GM12878 (cell line): ENCODE measurements at regions not wholly inside any gene's neighbourhood (a gene's known extent, or its start where the extent isn't known, plus 50 kb on each side); places are given as distances from the start of the nearest gene placed in this dataset.

Experiments used
- ATAC-seq: fragments of 200-7000 bp; cut with Tn5 transposase; 3 replicates; pipeline ENCODE4 v1.9.1; 2020; ENCODE audit warnings: mild to moderate bottlenecking, moderate library complexity
- BruUV-seq: library from RNA; stranded (reverse); fragments of 400-500 nt; replicated peaks from 2 replicates; lab custom pipeline; 2021; lab: Mats Ljungman, UMichigan
- CTCF ChIA-PET: fragments of 300-600 bp; sonication (Branson Sonifier 250); formaldehyde crosslinking; extraction: SDS; loops from one replicate; lab custom pipeline; 2021; ENCODE audit warnings: inconsistent platforms; lab: Yijun Ruan, JAX
- POLR2A ChIA-PET: fragments of 350-600 bp; formaldehyde crosslinking; extraction: SDS; loops from one replicate; lab custom pipeline; 2021; ENCODE audit warnings: inconsistent platforms; lab: Charles Lee
- RAD21 ChIA-PET: fragments of 300-600 bp; sonication (Branson Sonifier 250); formaldehyde crosslinking; loops from one replicate; lab custom pipeline; 2023; ENCODE audit warnings: antibody characterized with exemption; ENCODE audit not compliant: unreplicated experiment; lab: Charles Lee
- SMC1A ChIA-PET: fragments of 300-600 bp; sonication (Branson Sonifier 250); formaldehyde crosslinking; loops from one replicate; lab custom pipeline; 2023; ENCODE audit not compliant: unreplicated experiment, uncharacterized antibody; lab: Charles Lee
- DNase-seq: peaks from one replicate; pipeline ENCODE4 v3.0.0-alpha.2; 2011; ENCODE audit warnings: low read depth, low spot score
- FAIRE-seq: peaks from 3 replicates; lab custom pipeline; 2011; peaks lifted over from hg19 to GRCh38; lab: Jason Lieb, UNC
- H2AFZ ChIP-seq: 2 replicates; pipeline ENCODE4 v1.6.0; 2011; ENCODE audit warnings: low read depth, low read length, control low read depth; ENCODE audit not compliant: control insufficient read depth
- H3K27ac ChIP-seq: 2 replicates; pipeline ENCODE4 v1.5.1; 2011; ENCODE audit warnings: control low read depth; ENCODE audit not compliant: control insufficient read depth, insufficient read depth
- H3K27me3 ChIP-seq, 2 experiments: replicated peaks in 1 of 2; 2 replicates each; pipeline versions ENCODE4 v1.6.0 to v1.6.1; 2011; ENCODE audit warnings: low read length in 1 of 2; ENCODE audit not compliant: control insufficient read depth in 2 of 2, insufficient read depth in 2 of 2
- H3K36me3 ChIP-seq, 2 experiments: 2 replicates each; pipeline ENCODE4 v1.5.1; 2011; ENCODE audit warnings: low read length in 1 of 2; ENCODE audit not compliant: control insufficient read depth in 2 of 2, insufficient read depth in 2 of 2
- H3K4me1 ChIP-seq: 2 replicates; pipeline ENCODE4 v1.6.1; 2011; ENCODE audit warnings: mild to moderate bottlenecking, low read length, moderate library complexity, mixed read lengths; ENCODE audit not compliant: control insufficient read depth, insufficient read depth
- H3K4me2 ChIP-seq: 2 replicates; pipeline ENCODE4 v1.6.0; 2011; ENCODE audit warnings: control low read depth; ENCODE audit not compliant: control insufficient read depth, insufficient read depth
- H3K4me3 ChIP-seq: fragments of 200-600 bp; sonication (generic); 2 replicates; pipeline ENCODE4 v1.5.1; 2016
- H3K79me2 ChIP-seq: 2 replicates; pipeline ENCODE4 v1.6.0; 2011; ENCODE audit warnings: low read length; ENCODE audit not compliant: control insufficient read depth, insufficient read depth
- H3K9ac ChIP-seq: 2 replicates; pipeline ENCODE4 v1.8.0; 2011; ENCODE audit warnings: low read length, control low read depth, mixed read lengths; ENCODE audit not compliant: control insufficient read depth, insufficient read depth
- H3K9me3 ChIP-seq: replicated peaks from 3 replicates; pipeline ENCODE4 v1.5.1; 2011; ENCODE audit warnings: mild to moderate bottlenecking, low read length; ENCODE audit not compliant: control insufficient read depth, insufficient read depth
- H4K20me1 ChIP-seq: 2 replicates; pipeline ENCODE4 v1.6.0; 2011; ENCODE audit not compliant: control insufficient read depth, insufficient read depth
- CBX3 ChIP-seq: fragments of 200-600 bp; sonication (generic); IDR thresholded peaks from 2 replicates; pipeline ENCODE4 v1.6.1; 2016; ENCODE audit warnings: low read depth, borderline replicate concordance
- FOS ChIP-seq: IDR thresholded peaks from 3 replicates; pipeline ENCODE4 v1.6.1; 2011; ENCODE audit warnings: borderline replicate concordance; ENCODE audit not compliant: insufficient read length; ENCODE audit errors: extremely low read depth
- GATAD2B ChIP-seq: fragments of 450-650 bp; conservative IDR thresholded peaks from 2 replicates; pipeline ENCODE4 v1.6.1; 2017; ENCODE audit warnings: low read depth, mild to moderate bottlenecking, moderate library complexity
- HCFC1 ChIP-seq: fragments of 150-350 bp; IDR thresholded peaks from 2 replicates; pipeline ENCODE4 v1.6.1; 2014; ENCODE audit warnings: low read length
- JUNB ChIP-seq: IDR thresholded peaks from 2 replicates; pipeline ENCODE4 v1.6.1; 2016; ENCODE audit warnings: antibody characterized with exemption, mild to moderate bottlenecking
- KLF5 ChIP-seq: fragments of 450-650 bp; IDR thresholded peaks from 2 replicates; pipeline ENCODE4 v1.6.1; 2014; ENCODE audit warnings: mild to moderate bottlenecking; ENCODE audit not compliant: partially characterized antibody
- NFYB ChIP-seq: IDR thresholded peaks from 2 replicates; pipeline ENCODE4 v1.6.1; 2011; ENCODE audit warnings: low read depth, mild to moderate bottlenecking, low read length, improper control_type of control experiment, moderate library complexity; ENCODE audit not compliant: insufficient read depth
- NR2C2 ChIP-seq: IDR thresholded peaks from 2 replicates; pipeline ENCODE4 v1.6.1; 2011; ENCODE audit warnings: borderline replicate concordance, low read depth; ENCODE audit not compliant: control insufficient read depth, insufficient read length
- RELB ChIP-seq: fragments of 450-650 bp; IDR thresholded peaks from 2 replicates; pipeline ENCODE4 v1.6.1; 2017; ENCODE audit warnings: low read depth, mild to moderate bottlenecking, moderate library complexity
- SIX5 ChIP-seq: IDR thresholded peaks from 2 replicates; pipeline ENCODE4 v1.6.1; 2011; ENCODE audit warnings: mild to moderate bottlenecking, low read depth, low read length, moderate library complexity; ENCODE audit not compliant: severe bottlenecking
- SREBF2 ChIP-seq: IDR thresholded peaks from 2 replicates; pipeline ENCODE4 v1.6.1; 2012; ENCODE audit warnings: mild to moderate bottlenecking, low read length
- SRF ChIP-seq, 2 experiments: IDR thresholded peaks; 2 replicates each; pipeline ENCODE4 v1.6.1; 2011; ENCODE audit warnings: low read depth in 2 of 2, low read length in 2 of 2, mild to moderate bottlenecking in 1 of 2, moderate library complexity in 1 of 2
- SUPT20H ChIP-seq: IDR thresholded peaks from 2 replicates; pipeline ENCODE4 v1.6.1; 2011; ENCODE audit warnings: low read depth, mild to moderate bottlenecking, low read length, moderate library complexity, borderline replicate concordance; ENCODE audit not compliant: control insufficient read depth
- TCF3 ChIP-seq: IDR thresholded peaks from 2 replicates; pipeline ENCODE4 v1.6.1; 2012; ENCODE audit warnings: low read depth, mild to moderate bottlenecking, low read length, borderline replicate concordance; ENCODE audit not compliant: insufficient read depth
- WRNIP1 ChIP-seq: IDR thresholded peaks from 2 replicates; pipeline ENCODE4 v1.6.1; 2011; ENCODE audit warnings: low read depth, low read length, improper control_type of control experiment, borderline replicate concordance
- ZNF384 ChIP-seq: IDR thresholded peaks from 2 replicates; pipeline ENCODE4 v1.6.1; 2012; ENCODE audit warnings: low read depth, mild to moderate bottlenecking, low read length, improper control_type of control experiment, borderline replicate concordance
- WGBS: methylation state at CpG from one replicate; pipeline ENCODE4 v1.1.6; 2016; ENCODE audit warnings: low lambda C conversion rate; ENCODE audit not compliant: insufficient replicate concordance, insufficient coverage; ENCODE audit errors: missing lambda C conversion rate; 5-methylcytosine and 5-hydroxymethylcytosine counted together
- in situ Hi-C: fragments of 300-500 bp; cut with MboI; formaldehyde crosslinking; loops from 9 replicates; pipeline ENCODE4 v1.14.3; 2018; ENCODE audit warnings: mixed read lengths
- intact Hi-C: fragments of 100-400 bp; cut with micrococcal nuclease; formaldehyde crosslinking; loops from one replicate; pipeline ENCODE4 v1.14.2; 2022; ENCODE audit not compliant: unreplicated experiment
- TF ChIP-seq, protein P1 (sequence below): fragments of 450-650 bp; formaldehyde crosslinking; IDR thresholded peaks from 2 replicates; pipeline ENCODE4 v1.4.0; 2020; ENCODE audit warnings: mild to moderate bottlenecking, moderate library complexity

- SMC1A ChIA-PET: interaction anchor here (0.6 to 1.6 kb wide), 5 partner anchors 28 to 549 kb away, joined by 3 to 4 read pairs (median 3); no protein-coding TSS in a partner anchor
- 9% methylated on average over 5 of the region's 5 CpGs for WGBS
- FAIRE-seq (no peak), DNase-seq (no peak), ATAC-seq (no peak)
- Histone ChIP-seq H3K27me3 (no peaks in the 10 kb centered on the region), H4K20me1 (no peaks in the 10 kb centered on the region), H3K27ac (no peak overlapping the region), H3K9me3 (no peaks in the 10 kb centered on the region), H3K4me2 (no peak overlapping the region), H3K9ac (no peak overlapping the region), H2AFZ (no peak overlapping the region), H3K4me3 (no peak overlapping the region), H3K4me1 (no peaks in the 10 kb centered on the region), H3K79me2 (no peaks in the 10 kb centered on the region), H3K36me3 (no peaks in the 10 kb centered on the region)
- in situ Hi-C loops (no loop called here), intact Hi-C loops (no loop called here)
- POLR2A ChIA-PET: no interaction called here
- no TSS peak for BruUV-seq
- RAD21 ChIA-PET: no interaction called here
- CTCF ChIA-PET: interaction anchor here (0.5 to 1.8 kb wide), 5 partner anchors 16 to 668 kb away, joined by 3 to 10 read pairs (median 3); no protein-coding TSS in a partner anchor
- TF ChIP-seq TCF3: no peak
- no peak for TF ChIP-seq GATAD2B
- no peak for TF ChIP-seq HCFC1
- TF ChIP-seq SREBF2: no peak
- TF ChIP-seq SIX5: no peak
- no peak for TF ChIP-seq KLF5
- TF ChIP-seq, protein P1, sequence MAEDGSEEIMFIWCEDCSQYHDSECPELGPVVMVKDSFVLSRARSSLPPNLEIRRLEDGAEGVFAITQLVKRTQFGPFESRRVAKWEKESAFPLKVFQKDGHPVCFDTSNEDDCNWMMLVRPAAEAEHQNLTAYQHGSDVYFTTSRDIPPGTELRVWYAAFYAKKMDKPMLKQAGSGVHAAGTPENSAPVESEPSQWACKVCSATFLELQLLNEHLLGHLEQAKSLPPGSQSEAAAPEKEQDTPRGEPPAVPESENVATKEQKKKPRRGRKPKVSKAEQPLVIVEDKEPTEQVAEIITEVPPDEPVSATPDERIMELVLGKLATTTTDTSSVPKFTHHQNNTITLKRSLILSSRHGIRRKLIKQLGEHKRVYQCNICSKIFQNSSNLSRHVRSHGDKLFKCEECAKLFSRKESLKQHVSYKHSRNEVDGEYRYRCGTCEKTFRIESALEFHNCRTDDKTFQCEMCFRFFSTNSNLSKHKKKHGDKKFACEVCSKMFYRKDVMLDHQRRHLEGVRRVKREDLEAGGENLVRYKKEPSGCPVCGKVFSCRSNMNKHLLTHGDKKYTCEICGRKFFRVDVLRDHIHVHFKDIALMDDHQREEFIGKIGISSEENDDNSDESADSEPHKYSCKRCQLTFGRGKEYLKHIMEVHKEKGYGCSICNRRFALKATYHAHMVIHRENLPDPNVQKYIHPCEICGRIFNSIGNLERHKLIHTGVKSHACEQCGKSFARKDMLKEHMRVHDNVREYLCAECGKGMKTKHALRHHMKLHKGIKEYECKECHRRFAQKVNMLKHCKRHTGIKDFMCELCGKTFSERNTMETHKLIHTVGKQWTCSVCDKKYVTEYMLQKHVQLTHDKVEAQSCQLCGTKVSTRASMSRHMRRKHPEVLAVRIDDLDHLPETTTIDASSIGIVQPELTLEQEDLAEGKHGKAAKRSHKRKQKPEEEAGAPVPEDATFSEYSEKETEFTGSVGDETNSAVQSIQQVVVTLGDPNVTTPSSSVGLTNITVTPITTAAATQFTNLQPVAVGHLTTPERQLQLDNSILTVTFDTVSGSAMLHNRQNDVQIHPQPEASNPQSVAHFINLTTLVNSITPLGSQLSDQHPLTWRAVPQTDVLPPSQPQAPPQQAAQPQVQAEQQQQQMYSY (CRISPR knock-in tag): no peak
- no peak for TF ChIP-seq ZNF384
- no peak for TF ChIP-seq RELB
- no peak for TF ChIP-seq JUNB
- no peak for TF ChIP-seq SUPT20H
- TF ChIP-seq NR2C2: no peak
- TF ChIP-seq SRF (IDR thresholded peaks at IDR 0.05; ENCODE audit: low read depth in 2 of 2, low read length in 2 of 2): no peak
- no peak for TF ChIP-seq WRNIP1
- no peak for TF ChIP-seq CBX3
- TF ChIP-seq NFYB: no peak
- TF ChIP-seq FOS: no peak
These were observed 181.3 kb downstream of the CCDC59 start for GRCh38 chr12:82176761-82177490.
